ENCODE measurements at regions not wholly inside any gene's neighbourhood (a gene's known extent, or its start where the extent isn't known, plus 50 kb on each side); places are given as distances from the start of the nearest gene placed in this dataset.
"Not testable (repeated sequence)": the region's sequence is repeated elsewhere in the genome, so short reads cannot be mapped to it uniquely, and the experiment has no call there.

GRCh38 chr2:106257830-106258229 is 63.7 kb upstream of the UXS1 start:
- FAIRE-seq: no peak
- DNase-seq (ENCODE audit: insufficient read length, low spot score): no peak
- TF ChIP-seq POLR2A (IDR thresholded peaks at IDR 0.05; ENCODE audit: low read depth, low read length): no peak

- no peak for DNase-seq (ENCODE audit: insufficient read length, low spot score)
- no peak for FAIRE-seq
- TF ChIP-seq POLR2A (IDR thresholded peaks at IDR 0.05; ENCODE audit: low read depth, low read length): no peak
Observed at GRCh38 chr2:106257135-106257534, 63.0 kb upstream of the UXS1 start.

DNA sequence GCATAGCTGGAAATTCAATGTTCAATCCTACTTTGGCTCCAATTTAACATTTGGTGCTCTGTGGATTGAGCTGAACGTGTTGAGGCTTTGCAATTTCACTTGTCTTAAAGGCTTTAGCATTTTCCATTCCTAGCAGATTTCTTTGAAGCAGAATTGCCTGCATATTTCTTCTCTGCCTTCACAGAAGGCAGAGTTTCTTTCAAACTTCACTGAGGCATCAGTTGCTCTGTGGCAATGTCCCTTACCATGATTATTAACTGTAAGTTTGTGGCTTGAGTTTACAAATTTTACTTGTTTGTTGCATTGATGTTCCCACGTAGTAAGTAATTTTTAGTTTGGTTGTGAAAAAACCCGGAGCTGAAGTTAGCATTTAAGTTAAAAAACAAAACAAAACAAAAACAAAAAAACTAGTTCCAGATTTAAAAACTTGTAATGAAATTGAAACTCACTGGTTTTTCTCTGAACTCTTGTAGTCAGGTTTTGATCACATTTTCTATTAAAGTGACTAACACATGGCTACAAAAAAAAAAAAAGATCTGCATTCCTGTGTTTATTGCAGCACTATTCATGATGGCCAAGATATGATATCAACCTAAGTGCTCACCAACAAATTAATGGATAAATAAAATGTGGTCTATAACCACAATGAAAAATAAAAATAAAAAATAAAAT is 55.2 kb upstream of the UXS1 start:
- not testable (repeated sequence) for FAIRE-seq; DNase-seq (ENCODE audit: insufficient read length, low spot score)

DNA sequence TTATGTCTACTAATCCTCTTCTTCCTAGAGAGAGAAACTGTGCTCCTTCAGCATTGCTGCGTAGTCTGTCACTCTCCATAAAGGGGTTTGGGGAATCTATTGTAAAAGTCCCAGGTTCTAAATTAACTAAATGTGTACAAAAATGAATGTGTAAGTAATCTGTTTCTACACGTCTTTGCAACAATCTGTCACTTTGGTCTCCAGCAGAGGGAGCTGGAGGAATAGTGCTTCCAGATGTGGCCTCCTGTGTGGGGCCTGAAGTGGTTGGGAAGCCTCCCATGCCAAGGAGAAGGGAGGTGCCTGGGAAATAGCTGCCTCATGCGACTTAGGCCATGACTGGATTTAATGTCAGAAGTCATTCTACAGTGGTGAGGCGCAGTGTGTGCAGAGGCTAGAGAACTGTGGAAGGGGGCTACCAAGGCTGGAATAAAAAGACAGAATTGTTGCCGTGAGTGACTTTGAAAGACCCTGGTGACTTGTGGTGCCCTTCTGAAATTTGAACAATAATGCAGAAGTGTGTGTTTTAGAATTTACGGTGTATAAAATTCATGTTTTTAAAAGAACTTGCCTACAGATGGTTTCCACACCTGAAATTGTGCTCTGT is 54.5 kb upstream of the UXS1 start:
- not testable (repeated sequence) for DNase-seq (ENCODE audit: insufficient read length, low spot score)
- peak; percentile 75 for FAIRE-seq
